GM12891 (cell line): ENCODE measurements at regions not wholly inside any gene's neighbourhood (a gene's known extent, or its start where the extent isn't known, plus 50 kb on each side); places are given as distances from the start of the nearest gene placed in this dataset.

Source experiments
- POLR2A ChIP-seq: IDR thresholded peaks from 2 replicates; pipeline ENCODE4 v1.6.1; 2011; ENCODE audit warnings: low read depth, low read length, control low read depth
- POLR2AphosphoS5 ChIP-seq: IDR thresholded peaks from 2 replicates; pipeline ENCODE4 v1.6.1; 2011; ENCODE audit warnings: low read depth, low read length, control low read depth
- POU2F2 ChIP-seq: IDR thresholded peaks from 2 replicates; pipeline ENCODE4 v1.6.1; 2011; ENCODE audit warnings: low read depth, mild to moderate bottlenecking, control low read depth, low read length, moderate library complexity

GRCh38 chr1:222995236-222995580 is 147.8 kb downstream of the TLR5 start:
- no peak for TF ChIP-seq POLR2A
- TF ChIP-seq POLR2AphosphoS5, result no peak
- no peak for TF ChIP-seq POU2F2
